K562 (cell line): ENCODE measurements at regions not wholly inside any gene's neighbourhood (a gene's known extent, or its start where the extent isn't known, plus 50 kb on each side); places are given as distances from the start of the nearest gene placed in this dataset.

Experiments
- ADNP ChIP-seq: fragments of 200-800 bp; sonication (Bioruptor generic); IDR thresholded peaks from 2 replicates; pipeline ENCODE4 v1.6.1; 2016; ENCODE audit warnings: missing genetic modification characterization, missing compliant biosample characterization
- CREM ChIP-seq: IDR thresholded peaks from 2 replicates; pipeline ENCODE4 v1.6.1; 2014; ENCODE audit warnings: antibody characterized with exemption, low read depth
- ELF4 ChIP-seq: fragments of 450-650 bp; formaldehyde crosslinking; IDR thresholded peaks from 2 replicates; pipeline ENCODE4 v1.4.0; 2022; ENCODE audit warnings: missing genetic modification characterization
- ESRRB ChIP-seq: fragments of 250-450 bp; sonication (Bioruptor Pico); IDR thresholded peaks from 2 replicates; pipeline ENCODE4 v1.5.0; 2020; ENCODE audit warnings: mild to moderate bottlenecking, moderate library complexity, borderline replicate concordance
- MTA1 ChIP-seq: fragments of 450-650 bp; IDR thresholded peaks from 2 replicates; pipeline ENCODE4 v1.6.1; 2017; ENCODE audit warnings: borderline replicate concordance
- STAT5B ChIP-seq: fragments of 250-450 bp; sonication (Bioruptor Pico); IDR thresholded peaks from 2 replicates; pipeline ENCODE4 v1.8.0; 2021; ENCODE audit warnings: mild to moderate bottlenecking, inconsistent platforms
- TRIM28 ChIP-seq: fragments of 450-650 bp; IDR thresholded peaks from 2 replicates; pipeline ENCODE4 v1.6.1; 2017
- ZNF253 ChIP-seq: fragments of 250-450 bp; sonication (Bioruptor Pico); conservative IDR thresholded peaks from 2 replicates; pipeline ENCODE4 v1.6.1; 2021; ENCODE audit warnings: mild to moderate bottlenecking
- ZNF324 ChIP-seq: fragments of 250-450 bp; sonication (Bioruptor Pico); IDR thresholded peaks from 2 replicates; pipeline ENCODE4 v1.4.0; 2020; ENCODE audit warnings: mild to moderate bottlenecking
- ZNF586 ChIP-seq: fragments of 450-650 bp; formaldehyde crosslinking; conservative IDR thresholded peaks from 2 replicates; pipeline ENCODE4 v1.4.0; 2020; ENCODE audit warnings: mild to moderate bottlenecking, moderate library complexity
- ZNF644 ChIP-seq: fragments of 200-800 bp; sonication (Bioruptor generic); IDR thresholded peaks from 2 replicates; pipeline ENCODE4 v1.6.1; 2016; ENCODE audit warnings: low read depth, missing genetic modification characterization, missing compliant biosample characterization
- TF ChIP-seq, protein P1 (sequence below), 2 experiments: IDR thresholded peaks in 1 of 2; conservative IDR thresholded peaks in 1 of 2; 2 replicates each; pipeline ENCODE4 v1.6.1; 2016; ENCODE audit warnings: low read depth in 2 of 2, mild to moderate bottlenecking in 1 of 2, missing compliant biosample characterization in 1 of 2, missing genetic modification characterization in 1 of 2, moderate library complexity in 1 of 2
- TF ChIP-seq, protein P2 (sequence below): fragments of 250-450 bp; sonication (Bioruptor Pico); IDR thresholded peaks from 2 replicates; pipeline ENCODE4 v1.5.0; 2020; ENCODE audit warnings: mild to moderate bottlenecking, borderline replicate concordance
- TF ChIP-seq, protein P3 (sequence below): fragments of 150-350 bp; IDR thresholded peaks from 2 replicates; pipeline ENCODE4 v1.6.1; 2014; ENCODE audit warnings: low read depth, mild to moderate bottlenecking, low read length, borderline replicate concordance
- TF ChIP-seq, protein P4 (sequence below): IDR thresholded peaks from 3 replicates; pipeline ENCODE4 v1.6.1; 2011; ENCODE audit warnings: borderline replicate concordance, mild to moderate bottlenecking; ENCODE audit not compliant: insufficient read length, insufficient read depth
- TF ChIP-seq, protein P5 (sequence below): sonication (generic); formaldehyde crosslinking; IDR thresholded peaks from 2 replicates; pipeline ENCODE4 v1.8.1; 2023; ENCODE audit warnings: mild to moderate bottlenecking, missing genetic modification reagents

DNA sequence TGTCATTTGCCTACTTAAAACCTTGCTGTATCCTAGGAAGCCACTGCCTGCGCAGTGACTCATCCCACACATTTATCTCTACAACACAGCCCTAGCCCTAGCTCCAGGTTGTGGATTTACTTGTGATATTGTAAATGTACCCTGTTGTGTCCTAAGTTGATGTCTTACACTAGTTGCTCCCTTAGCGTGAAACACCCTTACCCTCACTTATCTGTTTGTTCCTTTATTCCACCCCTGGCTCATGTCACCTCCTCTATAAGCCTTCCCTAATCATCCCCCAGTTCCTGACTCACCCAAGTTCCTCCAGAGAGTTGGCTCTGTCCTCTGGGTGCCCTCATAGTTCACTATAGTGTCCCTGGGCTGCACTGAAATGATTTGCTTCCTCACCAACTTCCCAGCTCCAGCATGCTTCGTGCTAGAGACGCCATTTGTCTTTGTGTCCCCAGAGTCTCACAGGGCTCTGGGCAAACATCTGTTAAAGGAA, 431.8 kb upstream of the FAT3 start (continued):
- TF ChIP-seq, protein P1, sequence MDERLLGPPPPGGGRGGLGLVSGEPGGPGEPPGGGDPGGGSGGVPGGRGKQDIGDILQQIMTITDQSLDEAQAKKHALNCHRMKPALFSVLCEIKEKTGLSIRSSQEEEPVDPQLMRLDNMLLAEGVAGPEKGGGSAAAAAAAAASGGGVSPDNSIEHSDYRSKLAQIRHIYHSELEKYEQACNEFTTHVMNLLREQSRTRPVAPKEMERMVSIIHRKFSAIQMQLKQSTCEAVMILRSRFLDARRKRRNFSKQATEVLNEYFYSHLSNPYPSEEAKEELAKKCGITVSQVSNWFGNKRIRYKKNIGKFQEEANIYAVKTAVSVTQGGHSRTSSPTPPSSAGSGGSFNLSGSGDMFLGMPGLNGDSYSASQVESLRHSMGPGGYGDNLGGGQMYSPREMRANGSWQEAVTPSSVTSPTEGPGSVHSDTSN (CRISPR knock-in tag; IDR thresholded peaks at IDR 0.05; ENCODE audit: low read depth) = no peak
- TF ChIP-seq, protein P1 (tag; conservative IDR thresholded peaks at IDR 0.05; ENCODE audit: low read depth) = no peak
- TF ChIP-seq, protein P2, sequence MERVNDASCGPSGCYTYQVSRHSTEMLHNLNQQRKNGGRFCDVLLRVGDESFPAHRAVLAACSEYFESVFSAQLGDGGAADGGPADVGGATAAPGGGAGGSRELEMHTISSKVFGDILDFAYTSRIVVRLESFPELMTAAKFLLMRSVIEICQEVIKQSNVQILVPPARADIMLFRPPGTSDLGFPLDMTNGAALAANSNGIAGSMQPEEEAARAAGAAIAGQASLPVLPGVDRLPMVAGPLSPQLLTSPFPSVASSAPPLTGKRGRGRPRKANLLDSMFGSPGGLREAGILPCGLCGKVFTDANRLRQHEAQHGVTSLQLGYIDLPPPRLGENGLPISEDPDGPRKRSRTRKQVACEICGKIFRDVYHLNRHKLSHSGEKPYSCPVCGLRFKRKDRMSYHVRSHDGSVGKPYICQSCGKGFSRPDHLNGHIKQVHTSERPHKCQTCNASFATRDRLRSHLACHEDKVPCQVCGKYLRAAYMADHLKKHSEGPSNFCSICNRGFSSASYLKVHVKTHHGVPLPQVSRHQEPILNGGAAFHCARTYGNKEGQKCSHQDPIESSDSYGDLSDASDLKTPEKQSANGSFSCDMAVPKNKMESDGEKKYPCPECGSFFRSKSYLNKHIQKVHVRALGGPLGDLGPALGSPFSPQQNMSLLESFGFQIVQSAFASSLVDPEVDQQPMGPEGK (CRISPR knock-in tag) = no peak
- TF ChIP-seq ZNF324 = no peak
- no peak for TF ChIP-seq ELF4 (CRISPR knock-in tag)
- no peak for TF ChIP-seq ZNF253
- no peak for TF ChIP-seq ZNF586 (CRISPR knock-in tag)
- no peak for TF ChIP-seq ESRRB (CRISPR knock-in tag)
- TF ChIP-seq STAT5B = no peak
- peak; percentile 46; the same call in 1 of the 2 replicates for TF ChIP-seq MTA1
- TF ChIP-seq, protein P3, sequence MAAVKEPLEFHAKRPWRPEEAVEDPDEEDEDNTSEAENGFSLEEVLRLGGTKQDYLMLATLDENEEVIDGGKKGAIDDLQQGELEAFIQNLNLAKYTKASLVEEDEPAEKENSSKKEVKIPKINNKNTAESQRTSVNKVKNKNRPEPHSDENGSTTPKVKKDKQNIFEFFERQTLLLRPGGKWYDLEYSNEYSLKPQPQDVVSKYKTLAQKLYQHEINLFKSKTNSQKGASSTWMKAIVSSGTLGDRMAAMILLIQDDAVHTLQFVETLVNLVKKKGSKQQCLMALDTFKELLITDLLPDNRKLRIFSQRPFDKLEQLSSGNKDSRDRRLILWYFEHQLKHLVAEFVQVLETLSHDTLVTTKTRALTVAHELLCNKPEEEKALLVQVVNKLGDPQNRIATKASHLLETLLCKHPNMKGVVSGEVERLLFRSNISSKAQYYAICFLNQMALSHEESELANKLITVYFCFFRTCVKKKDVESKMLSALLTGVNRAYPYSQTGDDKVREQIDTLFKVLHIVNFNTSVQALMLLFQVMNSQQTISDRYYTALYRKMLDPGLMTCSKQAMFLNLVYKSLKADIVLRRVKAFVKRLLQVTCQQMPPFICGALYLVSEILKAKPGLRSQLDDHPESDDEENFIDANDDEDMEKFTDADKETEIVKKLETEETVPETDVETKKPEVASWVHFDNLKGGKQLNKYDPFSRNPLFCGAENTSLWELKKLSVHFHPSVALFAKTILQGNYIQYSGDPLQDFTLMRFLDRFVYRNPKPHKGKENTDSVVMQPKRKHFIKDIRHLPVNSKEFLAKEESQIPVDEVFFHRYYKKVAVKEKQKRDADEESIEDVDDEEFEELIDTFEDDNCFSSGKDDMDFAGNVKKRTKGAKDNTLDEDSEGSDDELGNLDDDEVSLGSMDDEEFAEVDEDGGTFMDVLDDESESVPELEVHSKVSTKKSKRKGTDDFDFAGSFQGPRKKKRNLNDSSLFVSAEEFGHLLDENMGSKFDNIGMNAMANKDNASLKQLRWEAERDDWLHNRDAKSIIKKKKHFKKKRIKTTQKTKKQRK = no peak
- no peak for TF ChIP-seq TRIM28
- peak; percentile 84; the same call in 1 of the 2 replicates for TF ChIP-seq ZNF644 (tag)
- TF ChIP-seq, protein P4, sequence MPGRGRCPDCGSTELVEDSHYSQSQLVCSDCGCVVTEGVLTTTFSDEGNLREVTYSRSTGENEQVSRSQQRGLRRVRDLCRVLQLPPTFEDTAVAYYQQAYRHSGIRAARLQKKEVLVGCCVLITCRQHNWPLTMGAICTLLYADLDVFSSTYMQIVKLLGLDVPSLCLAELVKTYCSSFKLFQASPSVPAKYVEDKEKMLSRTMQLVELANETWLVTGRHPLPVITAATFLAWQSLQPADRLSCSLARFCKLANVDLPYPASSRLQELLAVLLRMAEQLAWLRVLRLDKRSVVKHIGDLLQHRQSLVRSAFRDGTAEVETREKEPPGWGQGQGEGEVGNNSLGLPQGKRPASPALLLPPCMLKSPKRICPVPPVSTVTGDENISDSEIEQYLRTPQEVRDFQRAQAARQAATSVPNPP = no peak
- TF ChIP-seq, protein P5, sequence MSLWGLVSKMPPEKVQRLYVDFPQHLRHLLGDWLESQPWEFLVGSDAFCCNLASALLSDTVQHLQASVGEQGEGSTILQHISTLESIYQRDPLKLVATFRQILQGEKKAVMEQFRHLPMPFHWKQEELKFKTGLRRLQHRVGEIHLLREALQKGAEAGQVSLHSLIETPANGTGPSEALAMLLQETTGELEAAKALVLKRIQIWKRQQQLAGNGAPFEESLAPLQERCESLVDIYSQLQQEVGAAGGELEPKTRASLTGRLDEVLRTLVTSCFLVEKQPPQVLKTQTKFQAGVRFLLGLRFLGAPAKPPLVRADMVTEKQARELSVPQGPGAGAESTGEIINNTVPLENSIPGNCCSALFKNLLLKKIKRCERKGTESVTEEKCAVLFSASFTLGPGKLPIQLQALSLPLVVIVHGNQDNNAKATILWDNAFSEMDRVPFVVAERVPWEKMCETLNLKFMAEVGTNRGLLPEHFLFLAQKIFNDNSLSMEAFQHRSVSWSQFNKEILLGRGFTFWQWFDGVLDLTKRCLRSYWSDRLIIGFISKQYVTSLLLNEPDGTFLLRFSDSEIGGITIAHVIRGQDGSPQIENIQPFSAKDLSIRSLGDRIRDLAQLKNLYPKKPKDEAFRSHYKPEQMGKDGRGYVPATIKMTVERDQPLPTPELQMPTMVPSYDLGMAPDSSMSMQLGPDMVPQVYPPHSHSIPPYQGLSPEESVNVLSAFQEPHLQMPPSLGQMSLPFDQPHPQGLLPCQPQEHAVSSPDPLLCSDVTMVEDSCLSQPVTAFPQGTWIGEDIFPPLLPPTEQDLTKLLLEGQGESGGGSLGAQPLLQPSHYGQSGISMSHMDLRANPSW = no peak
- peak; percentile 55 for TF ChIP-seq CREM
- TF ChIP-seq ADNP (tag) = peak; percentile 76
